GM19438 (cell line): ENCODE measurements at regions not wholly inside any gene's neighbourhood (a gene's known extent, or its start where the extent isn't known, plus 50 kb on each side); places are given as distances from the start of the nearest gene placed in this dataset.

ENCODE experiments used
- ATAC-seq: cut with Tn5 transposase; IDR thresholded peaks from one replicate; pipeline ENCODE4 v1.9.1; 2021; ENCODE audit warnings: low read depth; ENCODE audit not compliant: unreplicated experiment

DNA sequence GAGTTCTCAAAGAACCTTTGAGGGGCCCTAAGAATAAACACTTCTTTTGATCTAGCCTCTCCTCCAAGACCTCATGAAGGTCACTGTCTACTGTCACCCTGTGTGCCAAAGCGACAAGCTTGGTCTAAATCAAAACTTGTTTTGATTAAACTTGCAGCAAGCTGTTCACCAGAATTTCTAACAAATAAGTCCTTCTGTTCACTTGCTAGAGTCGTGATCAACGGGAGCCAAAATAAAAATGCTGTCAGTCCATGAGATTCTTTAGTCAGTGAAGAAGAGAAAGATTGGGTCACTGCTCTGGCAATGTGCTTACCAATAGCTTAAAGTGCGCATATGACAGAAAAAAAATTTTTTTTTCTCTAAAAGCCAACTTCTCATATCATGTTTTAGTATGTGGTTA is 53.9 kb upstream of the GALNT5 start:
- ATAC-seq = no peak

DNA sequence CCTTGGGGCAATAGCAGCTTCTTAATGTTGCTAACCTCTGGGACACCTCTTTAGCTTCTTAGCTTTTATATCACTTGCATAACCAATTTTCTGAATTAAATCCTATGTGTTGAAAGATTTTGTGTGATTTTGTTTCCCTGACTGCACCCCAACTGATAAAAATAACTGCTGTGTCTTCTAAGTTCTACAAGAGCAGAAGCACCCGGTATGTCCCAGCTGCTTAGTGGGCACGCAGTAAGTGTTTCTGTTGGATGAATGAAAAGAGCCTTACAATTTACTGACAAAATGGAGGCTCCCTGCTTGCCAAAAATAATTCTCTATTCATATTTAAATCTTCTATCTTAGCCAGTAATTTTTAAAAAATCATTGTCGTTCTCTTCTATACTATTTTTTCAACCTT is 53.1 kb upstream of the GALNT5 start:
- ATAC-seq = no peak

- no peak for ATAC-seq
Measured at GRCh38 chr2:157206916-157207315, 50.6 kb upstream of the GALNT5 start.
